GM12873 (cell line): ENCODE measurements at regions not wholly inside any gene's neighbourhood (a gene's known extent, or its start where the extent isn't known, plus 50 kb on each side); places are given as distances from the start of the nearest gene placed in this dataset.

Experiments used
- CTCF ChIP-seq: IDR thresholded peaks from 2 replicates; pipeline ENCODE4 v1.5.1; 2012; ENCODE audit warnings: low read depth, mild to moderate bottlenecking, moderate library complexity, low read length, control low read depth; ENCODE audit not compliant: insufficient read depth; ENCODE audit errors: missing control alignments

DNA sequence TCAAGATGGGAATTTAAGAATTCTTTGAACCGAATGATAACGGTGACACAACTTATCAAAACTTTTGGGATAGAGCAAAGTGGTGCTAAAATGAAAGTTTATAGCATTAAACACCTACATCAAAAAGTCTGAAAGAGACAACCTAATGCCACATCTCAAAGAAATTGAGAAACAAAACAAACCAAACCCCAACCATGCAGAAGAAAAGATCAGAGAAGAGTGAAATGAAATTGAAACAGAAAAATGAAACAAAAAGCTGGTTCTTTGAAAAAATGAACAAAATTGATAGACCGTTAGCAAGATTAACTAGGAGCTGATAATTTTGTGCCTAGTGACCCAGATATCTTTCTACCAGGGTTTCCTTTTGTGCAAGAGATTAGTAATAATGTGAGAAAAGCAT is 248.0 kb upstream of the EYS start:
- no peak for TF ChIP-seq CTCF

GRCh38 chr6:65948062-65948461 is 241.0 kb upstream of the EYS start:
- no peak for TF ChIP-seq CTCF

DNA sequence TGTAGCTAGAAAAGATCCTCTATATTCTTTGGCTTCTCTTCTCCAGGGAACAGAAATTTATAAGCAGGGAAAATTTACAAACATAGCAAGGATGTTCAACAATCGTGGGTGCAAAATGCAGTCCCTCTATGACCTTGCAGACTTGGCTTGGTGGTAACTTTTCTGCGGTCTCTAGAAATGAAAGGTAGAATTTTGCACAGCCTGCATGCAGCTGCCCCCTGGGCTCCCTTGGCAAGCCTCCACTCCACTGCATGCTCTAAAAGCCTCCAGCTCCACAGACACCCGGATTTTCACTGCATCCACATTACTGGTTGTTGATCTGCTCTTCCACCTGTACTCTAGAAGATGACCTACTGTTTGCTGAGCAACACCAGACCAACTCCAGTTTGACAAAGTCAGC is 236.5 kb upstream of the EYS start:
- TF ChIP-seq CTCF, result no peak

GRCh38 chr6:65943051-65943450 is 236.0 kb upstream of the EYS start:
- no peak for TF ChIP-seq CTCF

DNA sequence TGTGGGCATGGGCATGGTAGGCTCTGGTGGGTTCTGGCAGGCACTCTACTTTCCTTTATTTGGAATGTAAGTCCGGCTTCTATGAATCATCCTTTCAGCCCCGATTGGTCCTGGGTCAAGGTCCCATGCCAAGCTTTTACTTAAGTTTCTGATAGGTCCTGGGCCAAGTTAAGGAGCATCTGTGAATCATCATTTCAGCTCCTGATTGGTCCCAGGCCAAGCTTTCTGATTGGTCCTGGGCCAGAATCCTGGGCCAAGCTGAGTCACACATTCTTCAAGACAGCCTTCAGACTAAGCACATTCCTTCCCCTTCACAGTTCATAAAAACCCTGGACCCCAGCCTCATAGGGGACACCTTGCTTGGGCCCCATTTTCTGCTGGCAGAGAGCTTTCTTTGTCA is 231.0 kb upstream of the EYS start:
- TF ChIP-seq CTCF, result no peak

- TF ChIP-seq CTCF, result no peak
Observed at GRCh38 chr6:65935412-65935811, 228.4 kb upstream of the EYS start.

DNA sequence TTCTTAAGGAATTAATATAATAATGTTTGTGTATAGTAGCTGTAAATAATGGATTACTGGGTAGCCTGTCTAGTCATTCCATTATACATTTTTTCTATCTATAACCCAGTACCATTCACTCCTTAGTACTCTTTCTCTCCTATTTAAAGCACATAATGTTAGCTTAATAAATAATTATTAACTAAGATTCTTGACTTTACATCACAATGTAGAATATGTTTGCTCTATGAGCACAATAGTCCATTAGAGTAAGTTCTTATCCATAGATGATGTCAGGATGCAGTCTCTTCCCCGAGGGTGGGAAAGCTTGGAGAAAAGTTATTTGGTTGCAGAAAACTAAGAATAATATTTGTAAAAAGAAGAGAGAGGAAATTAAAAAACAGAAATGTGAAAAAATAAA is 226.4 kb upstream of the EYS start:
- TF ChIP-seq CTCF, result no peak

- no peak for TF ChIP-seq CTCF
Observed at GRCh38 chr6:65927141-65927540, 220.1 kb upstream of the EYS start.
